ENCODE measurements at regions not wholly inside any gene's neighbourhood (a gene's known extent, or its start where the extent isn't known, plus 50 kb on each side); places are given as distances from the start of the nearest gene placed in this dataset.

DNA sequence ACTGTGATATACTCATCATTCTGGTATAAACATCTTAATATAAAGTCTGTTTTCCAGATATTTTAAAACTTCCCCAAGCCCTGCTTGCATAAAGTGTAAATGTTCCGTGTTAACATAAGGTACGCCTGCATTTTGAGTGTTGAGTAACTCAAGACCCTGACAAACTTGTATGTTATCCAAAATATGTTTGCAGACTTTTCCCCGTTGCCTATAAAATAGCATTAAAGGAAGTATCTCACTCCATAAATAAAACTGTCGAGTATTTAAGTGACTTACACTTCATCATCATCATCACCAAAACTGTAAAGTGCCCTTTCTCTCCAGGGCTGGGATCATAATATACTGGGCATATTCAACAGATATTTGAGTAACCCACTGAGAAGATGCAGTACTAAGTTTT lies 64.6 kb upstream of the TSPAN8 start:
- H3K9me3 Mint-ChIP-seq (ENCODE audit: unreplicated experiment), result no peaks in the 10 kb centered on the region
- BruUV-seq (replicated peaks), result no TSS peak
- H3K36me3 Mint-ChIP-seq (ENCODE audit: insufficient read depth, unreplicated experiment), result no peaks in the 10 kb centered on the region
- H3K27me3 Mint-ChIP-seq (ENCODE audit: insufficient read depth, unreplicated experiment), result no peaks in the 10 kb centered on the region
- intact Hi-C loops (cut with micrococcal nuclease; ENCODE audit: unreplicated experiment), result no loop called here
- no peaks in the 10 kb centered on the region for H3K4me1 Mint-ChIP-seq (ENCODE audit: low read depth, unreplicated experiment)
- TF ChIP-seq, protein P1, sequence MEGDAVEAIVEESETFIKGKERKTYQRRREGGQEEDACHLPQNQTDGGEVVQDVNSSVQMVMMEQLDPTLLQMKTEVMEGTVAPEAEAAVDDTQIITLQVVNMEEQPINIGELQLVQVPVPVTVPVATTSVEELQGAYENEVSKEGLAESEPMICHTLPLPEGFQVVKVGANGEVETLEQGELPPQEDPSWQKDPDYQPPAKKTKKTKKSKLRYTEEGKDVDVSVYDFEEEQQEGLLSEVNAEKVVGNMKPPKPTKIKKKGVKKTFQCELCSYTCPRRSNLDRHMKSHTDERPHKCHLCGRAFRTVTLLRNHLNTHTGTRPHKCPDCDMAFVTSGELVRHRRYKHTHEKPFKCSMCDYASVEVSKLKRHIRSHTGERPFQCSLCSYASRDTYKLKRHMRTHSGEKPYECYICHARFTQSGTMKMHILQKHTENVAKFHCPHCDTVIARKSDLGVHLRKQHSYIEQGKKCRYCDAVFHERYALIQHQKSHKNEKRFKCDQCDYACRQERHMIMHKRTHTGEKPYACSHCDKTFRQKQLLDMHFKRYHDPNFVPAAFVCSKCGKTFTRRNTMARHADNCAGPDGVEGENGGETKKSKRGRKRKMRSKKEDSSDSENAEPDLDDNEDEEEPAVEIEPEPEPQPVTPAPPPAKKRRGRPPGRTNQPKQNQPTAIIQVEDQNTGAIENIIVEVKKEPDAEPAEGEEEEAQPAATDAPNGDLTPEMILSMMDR (IDR thresholded peaks at IDR 0.05; ENCODE audit: insufficient read depth in 1 of 2, low read depth in 1 of 2, low read length in 1 of 2, severe bottlenecking in 1 of 2, unreplicated experiment in 1 of 2), result no peak
- no peaks in the 10 kb centered on the region for H3K36me3 ChIP-seq (ENCODE audit: control insufficient read depth, insufficient read depth, low read length)
- no peak overlapping the region for H3K27ac Mint-ChIP-seq (ENCODE audit: unreplicated experiment)
- ChIA-PET CTCF (no interaction called here), POLR2A (no interaction called here)
- H3K4me3 Mint-ChIP-seq (ENCODE audit: unreplicated experiment), result no peak overlapping the region
- no peak for DNase-seq
- no peaks in the 10 kb centered on the region for H3K27me3 ChIP-seq (replicated peaks; ENCODE audit: control insufficient read depth, insufficient read depth, low read length)
- no peaks in the 10 kb centered on the region for H3K4me1 ChIP-seq
- no peaks in the 10 kb centered on the region for H3K9me3 ChIP-seq
- H3K4me3 ChIP-seq (ENCODE audit: low read depth, low read length), result no peak overlapping the region

GRCh38 chr12:71220260-71220659 lies 62.5 kb upstream of the TSPAN8 start:
- Histone ChIP-seq H3K9me3 (no peaks in the 10 kb centered on the region), H3K4me3 (ENCODE audit: low read depth, low read length) (no peak overlapping the region), H3K36me3 (ENCODE audit: control insufficient read depth, insufficient read depth, low read length) (no peaks in the 10 kb centered on the region), H3K27me3 (replicated peaks; ENCODE audit: control insufficient read depth, insufficient read depth, low read length) (no peaks in the 10 kb centered on the region), H3K4me1 (peaks cover 12% of the 10 kb centered on the region)
- ChIA-PET POLR2A (no interaction called here), CTCF (no interaction called here)
- H3K36me3 Mint-ChIP-seq (ENCODE audit: insufficient read depth, unreplicated experiment), result no peaks in the 10 kb centered on the region
- TF ChIP-seq, protein P1 (IDR thresholded peaks at IDR 0.05; ENCODE audit: insufficient read depth in 1 of 2, low read depth in 1 of 2, low read length in 1 of 2, severe bottlenecking in 1 of 2, unreplicated experiment in 1 of 2), result no peak
- no peak overlapping the region for H3K4me3 Mint-ChIP-seq (ENCODE audit: unreplicated experiment)
- DNase-seq, result no peak
- no TSS peak for BruUV-seq (replicated peaks)
- peaks cover 11% of the 10 kb centered on the region for H3K9me3 Mint-ChIP-seq (ENCODE audit: unreplicated experiment)
- no peak overlapping the region for H3K27ac Mint-ChIP-seq (ENCODE audit: unreplicated experiment)
- intact Hi-C loops (cut with micrococcal nuclease; ENCODE audit: unreplicated experiment), result no loop called here
- no peaks in the 10 kb centered on the region for H3K27me3 Mint-ChIP-seq (ENCODE audit: insufficient read depth, unreplicated experiment)
- H3K4me1 Mint-ChIP-seq (ENCODE audit: low read depth, unreplicated experiment), result peaks cover 6% of the 10 kb centered on the region

DNA sequence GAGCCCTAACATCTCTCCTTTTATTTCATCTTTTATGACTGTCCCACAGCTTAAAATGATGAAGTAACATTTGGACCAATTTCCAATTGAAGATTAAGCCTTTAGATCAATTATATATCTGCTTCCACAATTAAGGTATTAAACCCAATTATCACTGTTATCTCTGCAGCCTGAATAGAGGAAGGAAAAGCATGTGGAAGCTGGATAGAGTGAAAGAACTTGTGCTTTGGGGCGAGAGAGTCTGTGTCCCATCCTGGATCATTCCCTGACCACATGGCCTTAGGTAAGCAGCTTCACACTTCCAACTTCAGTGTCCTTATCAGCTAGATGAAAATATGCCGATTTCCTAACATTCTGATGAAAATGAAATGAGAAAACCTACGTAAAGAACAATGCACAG lies 61.4 kb upstream of the TSPAN8 start:
- no peak overlapping the region for H3K4me3 Mint-ChIP-seq (ENCODE audit: unreplicated experiment)
- Histone ChIP-seq H3K4me1 (peaks cover 18% of the 10 kb centered on the region), H3K36me3 (ENCODE audit: control insufficient read depth, insufficient read depth, low read length) (no peaks in the 10 kb centered on the region), H3K9me3 (no peaks in the 10 kb centered on the region), H3K4me3 (ENCODE audit: low read depth, low read length) (no peak overlapping the region), H3K27me3 (replicated peaks; ENCODE audit: control insufficient read depth, insufficient read depth, low read length) (no peaks in the 10 kb centered on the region)
- DNase-seq, result no peak
- no peaks in the 10 kb centered on the region for H3K27me3 Mint-ChIP-seq (ENCODE audit: insufficient read depth, unreplicated experiment)
- H3K4me1 Mint-ChIP-seq (ENCODE audit: low read depth, unreplicated experiment), result peaks cover 12% of the 10 kb centered on the region
- intact Hi-C loops (cut with micrococcal nuclease; ENCODE audit: unreplicated experiment), result no loop called here
- no peaks in the 10 kb centered on the region for H3K36me3 Mint-ChIP-seq (ENCODE audit: insufficient read depth, unreplicated experiment)
- H3K9me3 Mint-ChIP-seq (ENCODE audit: unreplicated experiment), result peaks cover 11% of the 10 kb centered on the region
- CTCF ChIA-PET, result no interaction called here
- POLR2A ChIA-PET, result no interaction called here
- no peak overlapping the region for H3K27ac Mint-ChIP-seq (ENCODE audit: unreplicated experiment)
- TF ChIP-seq, protein P1 (IDR thresholded peaks at IDR 0.05; ENCODE audit: insufficient read depth in 1 of 2, low read depth in 1 of 2, low read length in 1 of 2, severe bottlenecking in 1 of 2, unreplicated experiment in 1 of 2), result no peak
- no TSS peak for BruUV-seq (replicated peaks)

All from Caco-2 (cell line).